Large intestine (tissue), 3 donors: ENCODE measurements at regions not wholly inside any gene's neighbourhood (a gene's known extent, or its start where the extent isn't known, plus 50 kb on each side); places are given as distances from the start of the nearest gene placed in this dataset.

Experiments used
- DNase-seq, 2 donors: peaks; one replicate each; pipeline versions ENCODE4 v3.0.0 to v3.0.0-alpha.2; 2013
- H3K27ac ChIP-seq: one replicate; pipeline ENCODE4 v1.5.1; 2013; ENCODE audit warnings: low read length
- H3K27me3 ChIP-seq: 2 replicates; pipeline ENCODE4 v1.6.1; 2013; ENCODE audit warnings: low read length; ENCODE audit not compliant: control insufficient read depth, insufficient read depth
- H3K36me3 ChIP-seq: 2 replicates; pipeline ENCODE4 v1.6.1; 2013; ENCODE audit warnings: low read length; ENCODE audit not compliant: control insufficient read depth, insufficient read depth
- H3K4me1 ChIP-seq: one replicate; pipeline ENCODE4 v1.6.1; 2013; ENCODE audit warnings: low read length; ENCODE audit not compliant: control insufficient read depth, insufficient read depth
- H3K4me3 ChIP-seq: one replicate; pipeline ENCODE4 v1.5.1; 2013; ENCODE audit warnings: low read length
- H3K9me3 ChIP-seq: one replicate; pipeline ENCODE4 v1.6.1; 2013; ENCODE audit warnings: mild to moderate bottlenecking, low read depth, low read length, moderate library complexity; ENCODE audit not compliant: control insufficient read depth
- WGBS: methylation state at CpG from one replicate; pipeline ENCODE4 v1.1.5; 2013; ENCODE audit warnings: low lambda C conversion rate; ENCODE audit not compliant: insufficient coverage; 5-methylcytosine and 5-hydroxymethylcytosine counted together

DNA sequence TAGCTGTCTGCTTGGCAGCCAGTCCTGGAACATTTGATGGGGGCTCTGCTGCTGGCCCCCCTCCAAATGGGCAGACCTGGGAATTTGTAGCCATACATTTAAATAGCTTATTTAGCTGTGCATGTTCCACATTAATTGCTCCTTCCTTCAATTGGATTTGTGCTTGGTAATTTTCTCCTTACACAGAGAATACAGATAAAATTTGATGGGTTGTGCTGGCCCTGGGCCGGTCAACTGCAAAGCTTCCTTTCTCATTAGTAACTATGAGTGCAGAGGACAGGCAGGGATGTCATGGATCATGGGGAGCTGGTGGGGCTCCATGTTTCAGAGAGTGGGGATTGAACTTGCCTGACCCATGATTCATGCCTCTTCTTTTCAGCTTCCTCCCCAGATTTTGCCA, 201.5 kb upstream of the GHITM start:
- Histone ChIP-seq H3K27ac (no peak overlapping the region), H3K4me3 (no peak overlapping the region), H3K4me1 (no peaks in the 10 kb centered on the region), H3K27me3 (peaks cover 5% of the 10 kb centered on the region), H3K9me3 (no peaks in the 10 kb centered on the region), H3K36me3 (no peaks in the 10 kb centered on the region)
- DNase-seq, result no peak
- WGBS, result no CpG with 5 or more reads among the region's 1 CpG

DNA sequence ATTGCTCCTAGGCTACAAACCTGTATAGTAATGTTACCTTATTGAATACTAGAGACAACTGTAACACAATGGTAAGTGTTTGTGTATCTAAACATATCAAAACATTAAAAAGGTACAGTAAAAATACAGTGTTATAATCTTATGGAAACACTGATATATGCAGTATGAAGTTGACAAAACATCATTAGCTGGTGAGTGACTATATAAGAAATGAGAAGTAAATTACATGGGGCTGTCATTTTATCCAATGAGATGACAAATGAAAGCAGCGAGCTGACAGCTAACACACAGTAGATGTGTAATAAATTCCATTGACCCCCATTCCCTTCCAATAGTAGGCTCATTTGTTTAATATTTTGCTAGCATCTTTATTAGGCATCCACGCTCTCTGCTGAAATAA, 198.1 kb upstream of the GHITM start:
- no peak overlapping the region for H3K4me3 ChIP-seq
- H3K27ac ChIP-seq, result no peak overlapping the region
- peaks cover 6% of the 10 kb centered on the region for H3K27me3 ChIP-seq
- no peaks in the 10 kb centered on the region for H3K9me3 ChIP-seq
- DNase-seq, result no peak
- no peaks in the 10 kb centered on the region for H3K36me3 ChIP-seq
- H3K4me1 ChIP-seq, result no peaks in the 10 kb centered on the region
- 86% methylated on average over 1 of the region's 2 CpGs for WGBS

DNA sequence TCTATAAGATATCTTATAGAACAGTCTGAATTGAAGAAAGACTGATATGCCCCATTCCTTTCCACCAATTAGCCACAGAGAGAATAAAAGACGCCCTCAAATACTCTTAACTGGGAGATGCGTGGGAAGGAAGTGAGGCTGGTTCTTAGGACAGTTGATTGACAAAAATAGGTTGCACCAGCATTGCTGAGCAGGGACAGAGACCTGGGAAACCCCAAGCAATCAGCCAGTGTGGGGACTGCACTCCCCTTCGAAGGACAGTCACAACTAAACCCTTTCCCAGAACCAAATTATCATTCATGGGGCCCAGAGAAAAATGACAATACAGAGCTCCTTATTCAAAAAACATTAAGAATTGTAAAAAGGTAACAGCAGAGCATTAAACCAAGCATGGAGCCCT, 196.9 kb upstream of the GHITM start:
- H3K9me3 ChIP-seq, result no peaks in the 10 kb centered on the region
- WGBS, result no CpG with 5 or more reads among the region's 3 CpGs
- no peaks in the 10 kb centered on the region for H3K4me1 ChIP-seq
- H3K27me3 ChIP-seq, result peaks cover 6% of the 10 kb centered on the region
- H3K36me3 ChIP-seq, result no peaks in the 10 kb centered on the region
- no peak overlapping the region for H3K4me3 ChIP-seq
- no peak for DNase-seq
- no peak overlapping the region for H3K27ac ChIP-seq

DNA sequence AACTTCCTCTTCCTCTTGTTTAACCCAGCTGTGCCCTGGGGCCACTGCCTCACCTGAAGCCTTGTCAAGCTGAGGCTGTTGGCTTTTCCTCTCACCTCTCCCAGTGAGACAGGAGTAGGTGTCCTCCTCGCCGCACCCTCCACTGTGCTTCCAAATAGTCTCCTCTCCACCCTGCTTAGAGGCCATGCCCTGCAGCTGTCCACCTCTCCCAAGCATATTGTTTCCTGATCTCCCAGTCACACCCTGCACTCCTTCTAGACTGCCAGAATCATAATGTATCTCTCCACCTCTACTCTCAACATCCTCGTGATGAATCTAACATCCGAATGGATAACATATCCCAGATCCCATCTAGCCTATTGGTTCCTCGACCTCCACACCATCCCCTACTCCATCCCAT, 196.3 kb upstream of the GHITM start:
- no peaks in the 10 kb centered on the region for H3K36me3 ChIP-seq
- H3K4me1 ChIP-seq, result no peaks in the 10 kb centered on the region
- no peaks in the 10 kb centered on the region for H3K9me3 ChIP-seq
- WGBS, result 86% methylated on average over 3 of the region's 5 CpGs
- no peak overlapping the region for H3K4me3 ChIP-seq
- DNase-seq, result no peak
- no peak overlapping the region for H3K27ac ChIP-seq
- peaks cover 6% of the 10 kb centered on the region for H3K27me3 ChIP-seq

DNA sequence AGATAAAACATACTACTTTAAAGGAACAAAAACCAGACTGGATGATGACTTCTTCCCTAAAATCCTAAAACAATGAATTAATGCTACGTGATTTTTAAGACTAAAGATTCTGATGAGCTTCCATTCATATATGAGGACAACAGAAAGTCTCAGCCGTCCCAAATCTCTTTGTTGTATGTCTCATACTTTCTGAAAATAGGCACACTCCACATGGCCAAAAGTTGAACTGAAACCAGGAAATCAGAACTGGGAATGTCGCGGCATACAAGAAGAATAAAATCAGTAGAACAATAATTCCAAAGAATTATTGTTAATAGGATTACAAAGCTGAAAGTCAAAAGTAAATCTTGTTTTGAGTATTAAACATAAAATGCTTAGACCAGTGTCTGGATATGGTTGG, 195.4 kb upstream of the GHITM start:
- Histone ChIP-seq H3K4me1 (no peaks in the 10 kb centered on the region), H3K4me3 (no peak overlapping the region), H3K27ac (no peak overlapping the region), H3K27me3 (peaks cover 2% of the 10 kb centered on the region), H3K36me3 (no peaks in the 10 kb centered on the region), H3K9me3 (no peaks in the 10 kb centered on the region)
- 72% methylated on average over 2 of the region's 4 CpGs for WGBS
- no peak for DNase-seq

DNA sequence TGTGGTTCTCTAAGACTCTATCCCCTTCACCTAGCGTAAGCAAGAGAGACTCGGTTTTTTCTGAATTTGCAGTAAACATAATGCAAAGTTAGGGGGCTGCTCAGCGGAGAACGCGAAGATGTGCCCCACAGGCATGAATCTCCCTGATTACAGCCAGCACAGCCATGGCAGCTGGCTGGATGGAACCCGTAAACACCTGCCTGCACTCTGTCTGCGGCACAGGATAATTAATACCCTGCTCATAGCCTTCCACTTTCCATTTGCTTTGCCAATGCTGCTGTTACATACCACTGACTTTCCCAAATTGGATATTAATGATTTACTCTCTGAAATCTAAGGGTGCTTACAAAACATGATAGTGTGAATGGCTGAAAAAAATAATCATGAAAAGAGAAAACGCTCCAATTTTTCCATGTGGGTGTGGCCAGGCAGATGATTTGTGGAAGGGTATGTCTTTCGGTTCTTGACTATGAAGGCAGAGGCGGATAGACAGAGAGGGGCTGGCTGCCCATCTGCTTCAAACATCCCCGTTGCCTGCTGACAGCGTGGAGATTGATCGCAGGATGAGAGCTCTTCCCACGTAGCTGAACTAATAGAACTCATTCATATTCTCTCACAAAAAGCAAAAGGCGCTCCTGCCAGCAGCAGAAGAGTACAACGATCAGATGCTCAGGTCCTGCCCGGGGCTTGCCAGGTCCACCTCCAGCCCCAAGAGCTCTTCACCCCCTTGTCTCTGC, 193.2 kb upstream of the GHITM start:
- H3K4me1 ChIP-seq, result no peaks in the 10 kb centered on the region
- H3K27ac ChIP-seq, result no peak overlapping the region
- no peaks in the 10 kb centered on the region for H3K9me3 ChIP-seq
- H3K4me3 ChIP-seq, result no peak overlapping the region
- no CpG with 5 or more reads among the region's 17 CpGs for WGBS
- H3K36me3 ChIP-seq, result no peaks in the 10 kb centered on the region
- DNase-seq, result no peak
- peaks cover 2% of the 10 kb centered on the region for H3K27me3 ChIP-seq

DNA sequence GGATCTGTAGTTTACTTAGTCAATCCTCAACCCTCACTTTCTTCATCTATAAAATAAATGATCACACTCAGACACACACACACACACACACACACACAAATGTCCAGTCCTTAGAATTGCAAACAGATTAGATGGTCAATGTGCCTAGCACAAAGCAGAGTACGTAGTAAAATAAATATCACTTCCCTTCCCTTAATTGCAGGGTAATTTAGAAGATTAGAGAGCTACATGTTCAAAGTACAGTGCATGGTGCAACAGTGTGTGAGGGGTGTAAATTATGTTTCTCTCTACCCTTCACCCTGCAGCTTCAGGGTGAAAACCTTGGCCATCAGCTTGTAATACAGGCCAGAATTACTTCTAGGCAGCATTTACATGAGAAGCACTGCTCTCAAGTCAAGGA, 187.0 kb upstream of the GHITM start:
- no CpG with 5 or more reads among the region's 1 CpG for whole genome bisulfite sequencing
- Histone ChIP-seq H3K9me3 (no peaks in the 10 kb centered on the region), H3K27ac (peak overlapping the region; percentile 59), H3K4me1 (peaks cover 17% of the 10 kb centered on the region), H3K27me3 (no peaks in the 10 kb centered on the region), H3K36me3 (no peaks in the 10 kb centered on the region), H3K4me3 (no peak overlapping the region)
- DNase-seq, result peak; percentile 80 to 93

DNA sequence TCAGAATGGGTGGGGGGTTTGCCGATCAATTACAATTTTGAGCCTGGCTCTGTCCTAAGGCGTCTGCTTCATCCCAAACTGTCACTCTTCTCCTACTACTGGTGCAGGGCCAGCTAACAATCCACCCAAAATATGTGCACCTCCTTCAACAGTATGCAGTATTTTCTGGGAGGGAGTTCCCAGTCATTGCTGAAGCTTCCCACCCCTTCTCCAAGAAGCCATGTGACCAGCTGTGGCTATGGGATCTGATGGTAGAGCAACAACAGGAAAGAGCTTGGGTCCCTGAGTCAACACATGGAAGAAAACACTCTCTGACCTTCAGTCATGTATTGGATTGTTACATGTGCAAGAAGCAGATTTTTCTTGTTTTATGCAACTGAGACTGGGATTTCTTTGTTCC, 185.7 kb upstream of the GHITM start:
- no peaks in the 10 kb centered on the region for H3K27me3 ChIP-seq
- H3K27ac ChIP-seq, result no peak overlapping the region
- no peak for DNase-seq
- H3K36me3 ChIP-seq, result no peaks in the 10 kb centered on the region
- H3K4me1 ChIP-seq, result peaks cover 17% of the 10 kb centered on the region
- 100% methylated on average over 1 of the region's 2 CpGs for WGBS
- no peak overlapping the region for H3K4me3 ChIP-seq
- H3K9me3 ChIP-seq, result no peaks in the 10 kb centered on the region

DNA sequence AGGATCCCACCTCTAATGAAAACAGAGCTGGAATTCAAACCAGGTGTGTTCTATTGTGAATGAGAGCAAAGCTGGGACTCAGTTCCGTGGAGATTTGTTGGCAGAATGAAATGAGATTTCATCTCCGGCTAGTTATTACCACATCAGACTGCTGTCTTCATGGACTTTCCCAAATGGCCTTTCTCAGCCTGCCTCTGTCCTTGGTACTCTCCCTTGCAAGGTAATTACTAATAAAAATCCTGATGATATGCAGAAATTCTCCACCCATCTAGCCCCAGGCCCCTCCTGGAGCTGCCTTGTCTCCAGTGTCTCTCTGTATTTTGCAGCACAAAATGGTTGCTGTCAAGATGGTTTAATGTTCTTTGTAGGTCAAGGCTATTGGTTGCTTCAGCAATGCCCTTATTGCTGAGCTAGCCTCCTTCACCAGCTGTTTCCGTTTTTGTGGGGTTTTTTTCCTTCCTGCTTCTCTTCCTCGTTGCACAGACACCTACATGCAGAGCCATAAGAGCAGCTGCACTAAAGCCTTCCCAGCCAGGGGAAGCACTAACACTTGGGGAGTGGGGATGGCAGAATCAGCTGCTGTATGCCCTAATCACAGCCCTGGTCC, 185.0 kb upstream of the GHITM start:
- 40% methylated on average over 1 of the region's 4 CpGs for WGBS
- Histone ChIP-seq H3K4me3 (no peak overlapping the region), H3K4me1 (peaks cover 17% of the 10 kb centered on the region), H3K36me3 (no peaks in the 10 kb centered on the region), H3K27ac (no peak overlapping the region), H3K27me3 (no peaks in the 10 kb centered on the region), H3K9me3 (no peaks in the 10 kb centered on the region)
- no peak for DNase-seq

DNA sequence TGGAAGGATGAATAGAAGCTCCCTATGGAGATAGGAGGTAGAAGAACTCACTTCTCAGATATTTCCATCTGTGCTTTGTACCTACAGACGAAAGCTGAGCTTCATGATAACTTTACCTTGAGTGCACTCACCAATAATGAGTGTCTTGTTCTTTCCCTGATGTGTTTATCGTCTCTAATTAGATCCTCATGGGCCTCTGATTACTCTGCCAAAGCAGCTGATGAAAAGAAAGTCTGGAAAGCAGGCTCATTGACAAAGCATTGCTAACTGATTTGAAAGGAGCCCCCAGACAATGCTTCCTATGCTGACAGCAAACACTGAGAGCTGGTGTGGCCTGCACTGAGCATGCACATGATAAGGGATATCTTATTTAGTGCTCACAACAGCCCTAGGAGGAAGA, 183.9 kb upstream of the GHITM start:
- Histone ChIP-seq H3K4me1 (peaks cover 17% of the 10 kb centered on the region), H3K27ac (no peak overlapping the region), H3K4me3 (no peak overlapping the region), H3K9me3 (no peaks in the 10 kb centered on the region), H3K36me3 (no peaks in the 10 kb centered on the region), H3K27me3 (no peaks in the 10 kb centered on the region)
- no peak for DNase-seq
- no CpG with 5 or more reads among the region's 2 CpGs for WGBS
